ENCODE measurements at regions not wholly inside any gene's neighbourhood (a gene's known extent, or its start where the extent isn't known, plus 50 kb on each side); places are given as distances from the start of the nearest gene placed in this dataset.

DNA sequence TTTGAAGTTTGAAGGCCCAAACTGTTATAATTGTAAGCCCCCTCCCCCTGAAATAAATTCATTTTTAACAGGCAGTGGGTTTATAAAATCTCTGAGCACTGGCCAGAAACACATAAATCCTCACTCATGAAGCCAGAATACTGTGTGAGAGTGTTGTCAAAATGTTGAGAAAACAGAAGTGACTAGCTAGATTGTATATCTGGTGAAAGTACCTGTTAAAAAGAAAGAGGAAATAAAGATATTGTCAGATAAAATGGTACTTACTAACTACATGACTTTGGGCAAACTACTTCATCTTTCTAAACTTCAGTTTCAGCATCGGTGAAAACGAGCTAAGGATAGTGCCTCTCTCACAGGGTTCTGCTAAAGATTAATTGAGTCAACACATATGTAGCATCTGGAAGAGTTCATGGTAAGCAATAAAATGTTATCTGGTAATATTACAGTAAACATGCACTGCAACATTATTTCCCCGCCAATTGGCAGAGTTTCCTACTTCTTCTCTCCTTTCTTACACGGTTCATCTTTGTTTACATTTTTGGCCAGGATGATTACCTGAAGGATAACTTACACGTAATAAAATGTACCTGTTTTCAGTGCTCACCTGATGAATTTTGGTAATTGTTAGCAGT lies 202.5 kb upstream of the CHRM2 start:
- POLR2A ChIA-PET, result no interaction called here
- in situ Hi-C loops (cut with HindIII; ENCODE audit: low pct_unique_long_range_greater_than_20kb, low sequenced_read_pairs), result no loop called here

GRCh38 chr7:136664537-136664936 lies 203.9 kb upstream of the CHRM2 start:
- Histone ChIP-seq H3K36me3 (ENCODE audit: control insufficient read depth, insufficient read depth, low read length) (no peaks in the 10 kb centered on the region), H3K4me1 (ENCODE audit: control insufficient read depth, insufficient read depth, low read length) (no peaks in the 10 kb centered on the region), H3K4me3 (ENCODE audit: low read depth in 2 of 2, low read length in 2 of 2) (no peak overlapping the region), H3K27ac (ENCODE audit: low read length) (no peak overlapping the region), H3K9me3 (ENCODE audit: control insufficient read depth, insufficient read depth, low read depth, low read length) (no peaks in the 10 kb centered on the region), H3K27me3 (ENCODE audit: control insufficient read depth, insufficient read depth, low read length) (no peaks in the 10 kb centered on the region)
- ChIA-PET CTCF (no interaction called here), POLR2A (no interaction called here)
- in situ Hi-C loops (cut with HindIII; ENCODE audit: low pct_unique_long_range_greater_than_20kb, low sequenced_read_pairs) (no loop called here), intact Hi-C loops (cut with micrococcal nuclease; ENCODE audit: unreplicated experiment) (no loop called here)
- DNase-seq (ENCODE audit: low read depth, low spot score) (no peak), ATAC-seq (no peak)
- no TSS peak for BruUV-seq (replicated peaks)
- TF ChIP-seq REST (IDR thresholded peaks at IDR 0.05; ENCODE audit: insufficient read depth in 1 of 2, low read depth in 2 of 2, low read length in 1 of 2) (no peak), CTCF (IDR thresholded peaks at IDR 0.05) (no peak), SIN3A (IDR thresholded peaks at IDR 0.05; ENCODE audit: borderline replicate concordance, insufficient read depth, low read depth, low read length) (no peak), POLR2AphosphoS5 (IDR thresholded peaks at IDR 0.05; ENCODE audit: low read depth, low read length) (no peak), TCF7L2 (IDR thresholded peaks at IDR 0.05; ENCODE audit: low read depth, low read length) (no peak)

More for the DNA sequence above, 202.5 kb upstream of the CHRM2 start:
- Histone ChIP-seq H3K27me3 (ENCODE audit: control insufficient read depth, insufficient read depth, low read length) (no peaks in the 10 kb centered on the region), H3K9me3 (ENCODE audit: control insufficient read depth, insufficient read depth, low read depth, low read length) (no peaks in the 10 kb centered on the region; the same call in 1 of the 2 replicates), H3K27ac (ENCODE audit: low read length) (no peak overlapping the region), H3K4me3 (ENCODE audit: low read depth in 2 of 2, low read length in 2 of 2) (no peak overlapping the region), H3K4me1 (ENCODE audit: control insufficient read depth, insufficient read depth, low read length) (no peaks in the 10 kb centered on the region), H3K36me3 (ENCODE audit: control insufficient read depth, insufficient read depth, low read length) (no peaks in the 10 kb centered on the region)
- TF ChIP-seq TCF7L2 (IDR thresholded peaks at IDR 0.05; ENCODE audit: low read depth, low read length) (no peak), REST (IDR thresholded peaks at IDR 0.05; ENCODE audit: insufficient read depth in 1 of 2, low read depth in 2 of 2, low read length in 1 of 2) (no peak), CTCF (IDR thresholded peaks at IDR 0.05) (no peak), SIN3A (IDR thresholded peaks at IDR 0.05; ENCODE audit: borderline replicate concordance, insufficient read depth, low read depth, low read length) (no peak), POLR2AphosphoS5 (IDR thresholded peaks at IDR 0.05; ENCODE audit: low read depth, low read length) (no peak)
- intact Hi-C loops (cut with micrococcal nuclease; ENCODE audit: unreplicated experiment), result no loop called here
- CTCF ChIA-PET, result no interaction called here
- ATAC-seq (no peak), DNase-seq (ENCODE audit: low read depth, low spot score) (no peak)
- BruUV-seq (replicated peaks), result no TSS peak

Data from Panc1 (cell line).